HG02642 (cell line): ENCODE measurements at regions not wholly inside any gene's neighbourhood (a gene's known extent, or its start where the extent isn't known, plus 50 kb on each side); places are given as distances from the start of the nearest gene placed in this dataset.
"Not testable (repeated sequence)": the region's sequence is repeated elsewhere in the genome, so short reads cannot be mapped to it uniquely, and the experiment has no call there.

Experiments
- ATAC-seq: cut with Tn5 transposase; IDR thresholded peaks from one replicate; pipeline ENCODE4 v1.9.1; 2021; ENCODE audit warnings: mild to moderate bottlenecking; ENCODE audit not compliant: unreplicated experiment, poor library complexity

- no peak for ATAC-seq
Measured at GRCh38 chr9:73444821-73445220, 293.2 kb downstream of the ANXA1 start.

GRCh38 chr9:73445384-73445783, 293.7 kb downstream of the ANXA1 start:
- ATAC-seq = not testable (repeated sequence)

DNA sequence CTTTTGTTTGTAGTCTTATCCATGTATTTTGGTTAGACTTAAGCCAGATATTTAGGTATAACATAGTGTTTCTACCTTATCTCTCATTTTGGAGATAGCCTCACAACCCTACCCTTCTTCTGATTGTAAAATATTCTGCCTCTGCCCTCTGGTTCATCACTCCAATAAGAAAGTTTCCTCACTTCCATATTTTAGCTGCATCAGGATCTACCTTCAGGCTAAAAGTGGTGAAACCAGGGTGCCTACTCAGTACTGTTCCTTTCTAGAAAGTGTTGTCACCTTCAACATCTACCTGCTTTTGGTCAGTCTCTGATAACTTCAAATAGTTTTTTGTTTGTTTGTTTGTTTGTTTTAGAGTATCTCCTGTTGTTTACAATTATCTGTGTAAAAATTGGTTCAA, 294.6 kb downstream of the ANXA1 start:
- no peak for ATAC-seq

DNA sequence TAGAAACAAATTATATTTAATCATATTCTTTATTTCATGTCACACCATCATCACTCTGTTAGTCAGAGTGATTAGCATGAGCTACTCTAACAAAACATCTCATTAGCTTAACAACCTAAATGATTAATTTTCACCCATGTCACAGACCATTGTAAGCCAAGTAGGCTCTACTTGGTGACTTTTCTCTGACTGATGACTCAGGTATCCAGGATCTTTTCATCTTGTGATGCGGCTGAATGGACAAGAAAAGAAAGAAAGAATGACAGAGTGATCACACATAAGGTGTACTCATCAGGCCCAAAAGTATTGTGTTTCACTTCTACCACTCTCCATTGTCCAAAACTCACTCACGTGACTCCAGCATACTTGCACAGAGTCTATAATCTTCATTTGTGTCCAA, 299.3 kb downstream of the ANXA1 start:
- no peak for ATAC-seq

- no peak for ATAC-seq
Measured at GRCh38 chr9:73459817-73460216, 308.2 kb downstream of the ANXA1 start.

GRCh38 chr9:73468716-73469115, 317.1 kb downstream of the ANXA1 start:
- ATAC-seq = no peak

DNA sequence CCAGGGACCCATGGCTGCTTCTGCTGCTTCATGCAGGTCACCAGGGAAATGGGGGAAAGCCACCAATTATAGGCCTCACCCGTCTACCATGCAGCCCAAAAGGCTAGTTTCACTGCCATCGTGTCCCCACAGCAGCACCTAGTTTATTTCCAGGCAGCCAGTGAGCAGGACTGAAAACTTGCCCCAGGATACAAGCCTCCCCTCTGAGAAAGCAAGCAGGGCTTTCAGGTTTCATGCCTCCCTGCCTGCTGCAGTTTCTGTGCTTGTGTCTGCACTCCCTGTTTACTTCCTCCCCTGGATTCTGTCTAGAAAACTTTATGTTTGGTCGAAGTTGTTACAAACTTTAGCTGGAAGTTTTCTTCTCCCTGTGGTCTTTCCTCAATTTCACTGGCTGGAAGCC, 319.1 kb downstream of the ANXA1 start:
- no peak for ATAC-seq

GRCh38 chr9:73474002-73474600, 322.4 kb downstream of the ANXA1 start:
- no peak for ATAC-seq

DNA sequence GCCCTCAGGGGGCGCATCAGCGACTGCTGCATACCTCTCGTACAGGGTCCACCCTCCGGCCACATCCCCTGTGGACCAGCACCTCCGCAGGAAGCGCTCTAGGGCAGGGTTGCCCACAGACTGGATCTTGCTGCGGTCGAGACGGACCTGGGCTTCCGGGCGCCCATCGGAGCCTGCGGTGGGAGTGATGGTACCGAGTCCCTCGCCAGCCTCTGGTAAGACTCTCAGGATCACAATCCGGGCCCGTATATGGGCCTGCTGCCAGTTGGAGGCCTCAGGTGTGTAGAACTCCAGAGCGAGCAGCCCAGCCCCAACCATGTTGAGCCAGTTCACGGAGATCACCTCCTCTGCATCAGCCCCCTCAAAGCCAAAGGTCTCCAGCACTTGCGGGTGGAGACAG, 323.0 kb downstream of the ANXA1 start:
- ATAC-seq = no peak

GRCh38 chr9:73494894-73495293, 343.2 kb downstream of the ANXA1 start:
- ATAC-seq = no peak

DNA sequence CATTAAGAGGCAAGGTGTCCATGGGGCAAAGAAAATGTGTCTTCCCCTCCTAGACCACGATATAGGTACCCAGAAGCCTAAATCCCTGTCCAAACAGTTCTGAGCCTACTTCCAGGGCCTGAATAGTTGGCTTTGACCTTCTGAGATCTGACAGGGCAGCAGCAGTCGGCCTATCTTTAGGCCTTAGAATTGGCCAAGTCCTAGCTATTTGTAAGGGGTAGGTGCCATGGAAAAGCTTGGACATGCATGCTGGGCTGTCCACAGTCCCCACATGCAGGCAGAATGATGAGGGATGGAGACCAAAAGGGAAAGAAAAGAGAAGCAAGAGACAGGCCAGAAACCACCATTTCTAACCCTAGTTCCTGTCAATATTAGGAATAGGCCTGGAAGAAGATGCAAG, 346.1 kb downstream of the ANXA1 start:
- ATAC-seq = no peak

DNA sequence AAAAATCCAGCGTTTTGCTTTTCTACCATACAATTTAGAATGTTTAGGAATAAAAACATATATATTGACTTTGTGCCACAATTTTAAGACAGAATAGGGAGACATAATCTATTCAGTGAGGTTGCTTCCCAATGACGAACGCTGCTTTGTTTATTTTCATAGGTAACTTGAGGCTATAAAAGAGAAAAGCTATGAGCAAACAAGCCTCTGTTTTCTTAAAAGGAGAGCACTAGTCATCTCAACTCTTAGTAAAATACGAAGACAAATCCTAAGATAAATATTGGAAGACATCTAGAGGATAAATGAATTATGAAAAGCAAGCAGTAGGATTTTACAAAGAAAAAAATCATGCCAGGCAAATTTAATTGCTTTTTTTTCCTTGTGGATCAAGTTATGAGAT, 363.6 kb downstream of the ANXA1 start:
- no peak for ATAC-seq

DNA sequence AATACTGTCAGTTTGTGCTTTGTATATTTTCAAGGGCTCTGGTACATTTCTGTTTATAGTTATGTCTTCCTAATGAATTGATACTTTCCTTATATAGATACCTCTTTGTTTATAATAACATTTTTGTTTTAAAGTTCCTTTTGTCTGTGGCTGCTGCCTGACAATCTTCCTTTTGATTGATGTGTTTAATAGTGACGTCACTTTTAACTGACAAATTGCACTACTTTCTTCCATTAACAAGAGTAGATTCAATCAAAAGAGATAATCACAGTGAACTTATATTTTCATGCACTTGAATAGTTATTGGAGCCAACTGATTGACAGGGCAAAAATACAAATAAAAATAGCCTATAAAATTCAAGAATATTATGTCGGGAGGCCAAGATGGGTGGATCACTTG, 371.7 kb downstream of the ANXA1 start:
- no peak for ATAC-seq

DNA sequence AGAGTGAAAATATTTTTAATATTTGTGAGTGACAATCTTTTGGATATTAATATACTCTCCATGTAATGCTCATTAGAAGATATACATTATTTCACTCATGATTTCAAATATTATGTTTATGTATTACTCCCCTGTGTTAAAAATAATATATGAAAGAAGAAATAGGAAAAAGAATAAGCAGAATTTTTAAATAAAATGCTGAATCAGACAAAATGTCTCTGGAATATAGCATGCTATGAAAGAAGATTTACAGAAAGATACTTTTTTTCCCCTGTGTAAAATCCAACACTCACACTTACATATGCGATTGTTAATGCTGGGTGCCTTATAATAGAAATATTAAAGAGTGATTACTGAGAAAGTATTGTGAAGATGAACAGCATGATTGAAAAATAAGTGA, 373.7 kb downstream of the ANXA1 start:
- ATAC-seq = no peak

DNA sequence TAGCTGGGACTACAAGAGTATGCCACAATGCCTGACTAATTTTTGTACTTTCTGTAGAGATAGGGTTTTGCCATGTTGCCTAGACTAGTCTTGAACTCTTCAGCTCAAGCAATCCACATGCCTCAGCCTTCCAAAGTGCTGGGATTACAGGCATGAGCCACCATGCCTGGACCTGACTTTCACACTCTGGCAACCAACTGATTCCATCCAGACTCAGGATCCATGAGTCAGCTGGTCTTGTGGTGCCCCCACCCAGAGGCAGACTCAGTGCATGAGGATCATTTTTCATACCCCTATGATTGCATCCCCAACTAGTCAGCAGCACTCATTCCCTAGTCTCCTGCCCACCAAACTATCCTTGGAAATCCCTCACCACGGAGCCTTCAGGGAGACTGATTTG, 375.9 kb downstream of the ANXA1 start:
- no peak for ATAC-seq

DNA sequence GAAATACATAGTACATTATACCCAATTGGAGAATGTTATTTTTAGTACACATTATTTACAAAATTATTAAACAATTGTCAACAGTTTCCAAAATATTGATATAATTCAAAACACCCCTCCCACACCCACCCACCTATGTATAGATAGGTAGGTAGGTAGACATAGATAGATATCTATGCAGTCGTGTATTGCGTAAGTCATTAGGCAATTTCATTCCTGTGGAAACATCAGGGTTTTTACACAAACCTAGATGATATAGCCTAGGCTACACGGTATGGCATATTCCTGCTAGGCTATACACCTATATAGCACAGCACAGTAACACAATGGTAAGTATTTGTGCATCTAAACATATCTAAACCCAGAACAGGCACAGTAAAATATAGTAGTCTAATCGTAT, 377.3 kb downstream of the ANXA1 start:
- ATAC-seq = no peak

- no peak for ATAC-seq
Measured at GRCh38 chr9:73529666-73530065, 378.0 kb downstream of the ANXA1 start.

DNA sequence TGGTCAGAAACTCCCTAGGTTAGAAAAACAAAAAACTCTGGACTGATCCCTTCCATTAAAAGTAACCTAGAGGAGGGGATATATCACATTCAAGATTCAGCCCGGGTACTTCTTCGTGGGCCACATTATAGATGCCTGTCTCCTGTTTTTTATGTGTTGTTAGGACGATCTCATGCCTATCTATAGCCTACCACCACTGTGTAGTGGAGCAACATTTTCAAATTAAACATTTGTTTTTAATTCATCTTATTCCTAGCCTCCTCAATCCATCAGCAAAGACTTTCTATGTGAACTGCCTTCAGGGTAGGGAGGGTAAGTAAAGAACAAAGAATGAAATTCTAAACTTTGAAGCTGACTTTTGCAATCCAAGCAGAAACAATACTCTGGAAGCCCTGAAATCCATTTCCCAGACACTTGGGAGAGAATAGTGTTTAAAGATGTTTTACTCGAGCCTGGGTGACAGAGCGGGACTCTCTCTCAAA, 379.4 kb downstream of the ANXA1 start:
- ATAC-seq = no peak

GRCh38 chr9:73531658-73532057, 380.0 kb downstream of the ANXA1 start:
- ATAC-seq = peak; percentile 66

DNA sequence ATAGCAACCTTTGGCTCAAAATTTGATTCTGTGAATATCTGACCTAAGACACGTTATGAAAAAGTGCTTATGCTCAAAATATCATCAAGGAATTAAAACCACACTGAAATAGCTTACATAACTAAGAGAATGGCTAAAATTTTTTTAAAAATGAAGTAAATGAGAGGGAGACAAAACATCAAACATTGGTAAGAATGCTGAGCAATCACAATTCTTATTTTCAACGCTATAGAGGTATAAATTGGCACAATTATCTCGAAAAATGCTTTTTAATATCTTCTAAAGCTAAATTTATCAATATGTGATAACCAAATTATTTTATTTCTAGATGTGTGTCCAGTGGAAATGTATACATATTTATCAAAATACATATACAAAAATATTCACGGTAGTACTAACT, 381.3 kb downstream of the ANXA1 start:
- no peak for ATAC-seq

- no peak for ATAC-seq
Measured at GRCh38 chr9:73536403-73536802, 384.7 kb downstream of the ANXA1 start.

DNA sequence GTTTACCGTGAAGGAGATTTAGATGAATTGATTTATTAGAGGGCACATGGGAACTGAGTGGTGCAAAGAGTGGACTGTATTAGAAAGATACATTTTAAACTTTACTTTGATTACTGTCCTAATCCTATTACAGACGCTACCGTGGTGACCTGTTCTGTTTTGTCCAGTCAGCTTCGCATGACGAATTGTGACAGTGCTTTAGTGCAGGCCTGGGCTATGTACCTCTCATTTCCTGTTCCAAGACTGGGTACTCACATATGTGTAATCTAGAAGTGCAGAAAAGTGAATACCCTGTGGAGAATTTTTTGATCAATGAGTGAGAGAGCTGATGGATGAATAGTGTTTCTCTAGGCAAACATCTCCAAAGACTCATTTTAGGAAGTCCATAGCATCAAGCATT, 385.9 kb downstream of the ANXA1 start:
- ATAC-seq = no peak

DNA sequence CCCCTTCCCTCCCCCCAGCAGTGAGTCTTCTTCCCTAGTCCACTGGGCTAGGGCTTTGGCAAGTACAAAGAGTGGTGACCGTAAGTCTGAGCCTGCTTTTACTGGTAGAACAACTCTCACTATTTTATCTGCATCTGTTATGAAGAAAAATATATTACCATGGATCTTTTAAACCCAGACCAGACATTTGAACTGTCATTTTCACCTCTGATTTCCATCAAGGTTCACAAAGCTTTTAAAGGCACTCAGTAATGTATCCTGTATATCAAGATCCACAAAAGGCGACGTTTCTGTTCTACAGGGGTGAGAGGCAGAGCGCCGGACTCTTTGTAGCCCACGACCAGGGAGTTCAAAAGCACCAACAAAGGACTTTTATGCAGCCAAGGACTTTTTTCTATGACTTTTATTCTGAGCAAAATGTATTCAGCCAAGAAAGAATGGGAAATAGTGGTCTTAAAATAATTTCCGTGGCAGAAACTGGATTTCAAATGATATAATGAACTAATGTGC, 388.3 kb downstream of the ANXA1 start:
- no peak for ATAC-seq
